Esophagus muscularis mucosa (tissue), 4 donors: ENCODE measurements at regions not wholly inside any gene's neighbourhood (a gene's known extent, or its start where the extent isn't known, plus 50 kb on each side); places are given as distances from the start of the nearest gene placed in this dataset.

ENCODE experiments used
- DNase-seq: peaks from one replicate; pipeline ENCODE4 v3.0.0-alpha.2; 2017; ENCODE audit errors: extremely low spot score
- H3K27ac ChIP-seq, 4 donors: fragments of 200-600 bp; sonication (generic); replicated peaks in 1 of 4; 1 replicate in 3 of 4; 2 replicates in 1 of 4; pipeline ENCODE4 v1.5.1; 2016 to 2019; ENCODE audit warnings: mild to moderate bottlenecking in 1 of 4
- H3K27me3 ChIP-seq, 4 donors: fragments of 200-600 bp; sonication (generic); one replicate each; pipeline versions ENCODE4 v1.5.1 to v1.6.0; 2016 to 2019
- H3K36me3 ChIP-seq, 4 donors: fragments of 200-600 bp; sonication (generic); one replicate each; pipeline ENCODE4 v1.5.1; 2016 to 2019
- H3K4me1 ChIP-seq, 4 donors: fragments of 200-600 bp; sonication (generic); one replicate each; pipeline ENCODE4 v1.5.1; 2016 to 2019
- H3K4me3 ChIP-seq, 4 donors: fragments of 200-600 bp; sonication (generic); 1 replicate in 2 of 4; 2 replicates in 2 of 4; pipeline ENCODE4 v1.5.1; 2016 to 2019; ENCODE audit warnings: mild to moderate bottlenecking in 4 of 4, moderate library complexity in 1 of 4
- H3K9me3 ChIP-seq, 4 donors: fragments of 200-600 bp; sonication (generic); 1 replicate in 3 of 4; 2 replicates in 1 of 4; pipeline ENCODE4 v1.5.1; 2016 to 2019
- EP300 ChIP-seq: sonication (generic); formaldehyde crosslinking; IDR thresholded peaks from one replicate; pipeline ENCODE4 v1.6.1; 2017; ENCODE audit warnings: antibody characterized with exemption
- POLR2A ChIP-seq: fragments of 450-650 bp; IDR thresholded peaks from one replicate; pipeline ENCODE4 v1.6.1; 2017; ENCODE audit warnings: antibody characterized with exemption, moderate library complexity, mild to moderate bottlenecking, low read depth
- POLR2AphosphoS5 ChIP-seq, 2 donors: sonication (generic); formaldehyde crosslinking; IDR thresholded peaks; one replicate each; pipeline ENCODE4 v1.6.1; 2017; ENCODE audit warnings: antibody characterized with exemption in 2 of 2
- WGBS: methylation state at CpG from one replicate; pipeline ENCODE4 v1.1.5; 2018; 5-methylcytosine and 5-hydroxymethylcytosine counted together
- intact Hi-C: fragments of 100-400 bp; cut with DNase I; formaldehyde crosslinking; loops from one replicate; pipeline ENCODE4 v1.15.1; 2023
- TF ChIP-seq, protein P1 (sequence below), 3 experiments: fragments of 200-600 bp in 2 of 3; fragments of 450-650 bp in 1 of 3; sonication (generic) in 2 of 3; IDR thresholded peaks; one replicate each; pipeline ENCODE4 v1.5.1; 2017 to 2019; ENCODE audit warnings: antibody characterized with exemption in 3 of 3, mild to moderate bottlenecking in 2 of 3, moderate library complexity in 1 of 3

DNA sequence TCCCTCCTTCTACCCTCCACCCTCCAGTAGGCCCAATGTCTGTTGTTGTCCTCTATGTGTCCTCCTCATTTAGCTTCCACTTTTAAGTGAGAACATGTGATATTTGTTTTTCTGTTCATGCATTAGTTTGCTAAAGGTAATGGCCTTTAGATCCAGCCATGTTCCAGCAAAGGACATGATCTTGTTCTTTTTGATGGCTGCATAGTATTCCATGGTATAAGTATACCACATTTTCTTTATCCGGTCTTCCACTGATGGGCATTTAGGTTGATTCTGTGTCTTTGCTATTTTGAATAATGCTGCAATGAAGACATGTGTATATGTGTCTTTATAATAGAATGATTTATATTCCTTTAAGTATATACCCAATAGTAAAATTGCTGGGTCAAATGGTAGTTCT, 232.5 kb upstream of the PRR16 start:
- Histone ChIP-seq H3K27ac (no peak overlapping the region), H3K36me3 (no peaks in the 10 kb centered on the region), H3K4me1 (no peaks in the 10 kb centered on the region), H3K27me3 (no peaks in the 10 kb centered on the region), H3K9me3 (peaks cover 0 to 4% (median 2%) of the 10 kb centered on the region in 4 donors), H3K4me3 (no peak overlapping the region)
- no peak for DNase-seq
- TF ChIP-seq POLR2AphosphoS5 (IDR thresholded peaks at IDR 0.05) (no peak), EP300 (no peak), POLR2A (no peak)
- TF ChIP-seq, protein P1, sequence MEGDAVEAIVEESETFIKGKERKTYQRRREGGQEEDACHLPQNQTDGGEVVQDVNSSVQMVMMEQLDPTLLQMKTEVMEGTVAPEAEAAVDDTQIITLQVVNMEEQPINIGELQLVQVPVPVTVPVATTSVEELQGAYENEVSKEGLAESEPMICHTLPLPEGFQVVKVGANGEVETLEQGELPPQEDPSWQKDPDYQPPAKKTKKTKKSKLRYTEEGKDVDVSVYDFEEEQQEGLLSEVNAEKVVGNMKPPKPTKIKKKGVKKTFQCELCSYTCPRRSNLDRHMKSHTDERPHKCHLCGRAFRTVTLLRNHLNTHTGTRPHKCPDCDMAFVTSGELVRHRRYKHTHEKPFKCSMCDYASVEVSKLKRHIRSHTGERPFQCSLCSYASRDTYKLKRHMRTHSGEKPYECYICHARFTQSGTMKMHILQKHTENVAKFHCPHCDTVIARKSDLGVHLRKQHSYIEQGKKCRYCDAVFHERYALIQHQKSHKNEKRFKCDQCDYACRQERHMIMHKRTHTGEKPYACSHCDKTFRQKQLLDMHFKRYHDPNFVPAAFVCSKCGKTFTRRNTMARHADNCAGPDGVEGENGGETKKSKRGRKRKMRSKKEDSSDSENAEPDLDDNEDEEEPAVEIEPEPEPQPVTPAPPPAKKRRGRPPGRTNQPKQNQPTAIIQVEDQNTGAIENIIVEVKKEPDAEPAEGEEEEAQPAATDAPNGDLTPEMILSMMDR (IDR thresholded peaks at IDR 0.05) = no peak
- intact Hi-C loops = no loop called here
- 100% methylated on average over 1 of the region's 1 CpG for WGBS

DNA sequence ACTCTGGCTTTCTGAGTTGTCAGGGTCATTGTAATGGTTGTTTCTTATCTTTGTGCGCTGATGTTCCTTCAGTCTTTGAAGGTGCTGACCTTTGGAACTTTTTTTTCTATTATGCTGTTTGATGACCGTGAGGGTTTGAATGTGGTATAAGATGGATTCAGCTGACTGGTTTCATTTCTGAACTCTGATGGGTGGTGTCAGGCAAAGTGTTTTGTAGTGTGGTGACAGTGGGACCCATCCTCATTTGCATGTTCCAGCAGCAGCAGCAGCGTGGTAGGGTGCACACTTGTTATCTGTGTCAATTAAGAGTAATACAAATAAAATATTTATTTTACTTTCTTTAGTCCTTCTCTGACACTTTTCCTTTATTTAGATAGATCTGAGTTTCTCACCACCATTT, 227.7 kb upstream of the PRR16 start:
- Histone ChIP-seq H3K36me3 (no peaks in the 10 kb centered on the region), H3K4me3 (no peak overlapping the region), H3K4me1 (no peaks in the 10 kb centered on the region), H3K9me3 (peaks cover 0 to 4% (median 0%) of the 10 kb centered on the region in 4 donors), H3K27me3 (no peaks in the 10 kb centered on the region), H3K27ac (no peak overlapping the region)
- no peak for TF ChIP-seq POLR2AphosphoS5 (IDR thresholded peaks at IDR 0.05)
- TF ChIP-seq POLR2A = no peak
- TF ChIP-seq, protein P1 (IDR thresholded peaks at IDR 0.05) = no peak
- TF ChIP-seq EP300 = no peak
- intact Hi-C loops = no loop called here
- no peak for DNase-seq
- WGBS = 78% methylated on average over 3 of the region's 3 CpGs

DNA sequence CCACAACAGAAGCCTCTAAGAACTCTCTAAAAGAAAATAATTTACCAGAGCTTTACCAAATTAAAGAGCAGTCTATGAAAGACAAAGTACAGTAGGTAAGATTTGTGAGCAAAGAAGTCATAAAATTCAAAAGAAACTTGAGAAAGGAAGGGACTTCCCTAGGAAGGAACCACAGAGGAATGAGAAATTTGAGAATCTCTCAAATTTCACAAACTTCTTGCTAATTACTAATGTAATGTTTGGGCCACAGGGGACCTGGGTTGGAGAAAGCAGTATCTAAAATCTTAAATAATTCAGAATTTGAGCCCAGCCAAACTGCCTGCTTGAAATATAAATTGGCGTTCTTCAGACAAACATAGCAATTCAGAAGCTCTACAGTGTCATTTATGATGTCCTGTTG, 225.0 kb upstream of the PRR16 start:
- DNase-seq = no peak
- H3K36me3 ChIP-seq = no peaks in the 10 kb centered on the region
- intact Hi-C loops = no loop called here
- H3K4me3 ChIP-seq = no peak overlapping the region
- TF ChIP-seq POLR2AphosphoS5 (IDR thresholded peaks at IDR 0.05) = no peak
- no peak for TF ChIP-seq POLR2A
- TF ChIP-seq, protein P1 (IDR thresholded peaks at IDR 0.05) = no peak
- TF ChIP-seq EP300 = no peak
- no peaks in the 10 kb centered on the region for H3K27me3 ChIP-seq
- H3K27ac ChIP-seq = no peak overlapping the region
- H3K4me1 ChIP-seq = no peaks in the 10 kb centered on the region
- no peaks in the 10 kb centered on the region for H3K9me3 ChIP-seq
- 93% methylated on average over 1 of the region's 1 CpG for WGBS

DNA sequence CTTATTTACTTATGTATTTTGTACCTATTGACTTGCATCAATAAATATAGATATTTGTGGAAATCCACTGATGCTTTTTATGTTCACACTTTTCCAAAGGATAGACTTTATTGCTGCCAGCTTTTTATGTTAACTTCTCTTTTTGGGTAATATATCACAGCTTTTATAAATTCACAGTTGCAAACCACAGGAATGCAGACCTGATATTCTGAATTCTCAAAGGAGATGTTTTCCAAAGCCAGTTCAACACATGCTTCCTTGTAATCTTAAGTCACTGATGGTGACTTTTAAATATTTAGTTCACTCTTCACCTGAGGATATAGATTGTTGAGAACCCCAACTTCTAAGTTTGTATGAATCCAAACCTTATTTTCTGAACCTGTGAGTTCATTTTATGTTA, 223.4 kb upstream of the PRR16 start:
- Histone ChIP-seq H3K4me1 (no peaks in the 10 kb centered on the region), H3K36me3 (no peaks in the 10 kb centered on the region), H3K27me3 (no peaks in the 10 kb centered on the region), H3K27ac (no peak overlapping the region), H3K9me3 (no peaks in the 10 kb centered on the region), H3K4me3 (no peak overlapping the region)
- TF ChIP-seq, protein P1 (IDR thresholded peaks at IDR 0.05) = no peak
- TF ChIP-seq POLR2A = no peak
- TF ChIP-seq EP300 = no peak
- TF ChIP-seq POLR2AphosphoS5 (IDR thresholded peaks at IDR 0.05) = no peak
- no peak for DNase-seq
- intact Hi-C loops = no loop called here

DNA sequence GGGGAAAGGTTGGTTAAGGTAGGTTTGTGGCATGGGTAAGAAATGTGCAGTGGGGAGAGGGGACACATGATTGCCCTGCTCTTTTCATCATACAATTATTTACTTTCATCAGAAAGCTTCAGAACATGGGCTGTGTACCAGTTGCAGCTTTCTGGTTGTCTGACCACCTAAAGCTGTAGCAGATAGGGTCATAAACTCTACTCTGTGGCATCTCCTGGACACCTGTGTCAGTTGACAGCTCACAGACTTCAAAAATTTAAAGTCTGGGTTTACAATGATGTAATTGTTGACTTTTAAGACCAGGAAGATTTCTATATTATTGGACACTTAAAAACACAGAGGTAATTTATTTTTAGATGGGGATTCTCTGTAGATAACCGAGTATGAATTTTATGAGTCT, 222.7 kb upstream of the PRR16 start:
- TF ChIP-seq, protein P1 (IDR thresholded peaks at IDR 0.05) = no peak
- TF ChIP-seq POLR2AphosphoS5 (IDR thresholded peaks at IDR 0.05) (no peak), POLR2A (no peak), EP300 (no peak)
- H3K36me3 ChIP-seq = no peaks in the 10 kb centered on the region
- no peak overlapping the region for H3K4me3 ChIP-seq
- H3K9me3 ChIP-seq = no peaks in the 10 kb centered on the region
- no peaks in the 10 kb centered on the region for H3K4me1 ChIP-seq
- intact Hi-C loops = no loop called here
- no peak overlapping the region for H3K27ac ChIP-seq
- DNase-seq = no peak
- 33% methylated on average over 1 of the region's 1 CpG for WGBS
- no peaks in the 10 kb centered on the region for H3K27me3 ChIP-seq
